MM.1S (cell line): ENCODE measurements at regions not wholly inside any gene's neighbourhood (a gene's known extent, or its start where the extent isn't known, plus 50 kb on each side); places are given as distances from the start of the nearest gene placed in this dataset.

Experiments
- DNase-seq: peaks from one replicate; pipeline ENCODE4 v3.0.0-alpha.2; 2015
- H2AFZ ChIP-seq: fragments of 300-600 bp; sonication (generic); 2 replicates; pipeline ENCODE4 v1.6.0; 2016; ENCODE audit warnings: antibody characterized with exemption, low read length
- H3F3A ChIP-seq: fragments of 300-600 bp; sonication (generic); 2 replicates; pipeline ENCODE4 v1.6.1; 2016; ENCODE audit warnings: mild to moderate bottlenecking, antibody characterized with exemption, low read length, moderate library complexity, mixed read lengths; ENCODE audit not compliant: insufficient read depth
- H3K27ac ChIP-seq: fragments of 300-600 bp; sonication (generic); 2 replicates; pipeline ENCODE4 v1.5.1; 2016; ENCODE audit warnings: mild to moderate bottlenecking, low read length
- H3K27me3 ChIP-seq: fragments of 300-600 bp; sonication (generic); replicated peaks from 2 replicates; pipeline ENCODE4 v1.6.0; 2016; ENCODE audit warnings: low read length; ENCODE audit not compliant: insufficient read depth
- H3K36me3 ChIP-seq: fragments of 300-600 bp; sonication (generic); replicated peaks from 2 replicates; pipeline ENCODE4 v1.6.1; 2016; ENCODE audit warnings: mild to moderate bottlenecking, low read length, mixed read lengths; ENCODE audit not compliant: insufficient read depth
- H3K4me1 ChIP-seq: fragments of 300-600 bp; sonication (generic); 2 replicates; pipeline ENCODE4 v1.6.1; 2016; ENCODE audit warnings: low read length, mixed read lengths
- H3K4me2 ChIP-seq: fragments of 300-600 bp; sonication (generic); 2 replicates; pipeline ENCODE4 v1.6.0; 2016; ENCODE audit warnings: low read depth, low read length
- H3K4me3 ChIP-seq: fragments of 300-600 bp; sonication (generic); 2 replicates; pipeline ENCODE4 v1.5.1; 2016; ENCODE audit warnings: low read length, mixed read lengths
- H3K79me2 ChIP-seq: fragments of 300-600 bp; sonication (generic); 2 replicates; pipeline ENCODE4 v1.6.1; 2016; ENCODE audit warnings: mixed run types, low read length, mixed read lengths
- H3K9ac ChIP-seq: fragments of 300-600 bp; sonication (generic); 2 replicates; pipeline ENCODE4 v1.6.1; 2016; ENCODE audit warnings: low read length, mixed read lengths
- H3K9me2 ChIP-seq: fragments of 300-600 bp; sonication (generic); replicated peaks from 2 replicates; pipeline ENCODE4 v1.6.1; 2016; ENCODE audit warnings: mild to moderate bottlenecking, low read length, mixed read lengths; ENCODE audit not compliant: insufficient read depth
- H3K9me3 ChIP-seq: fragments of 300-600 bp; sonication (generic); replicated peaks from 2 replicates; pipeline ENCODE4 v1.6.1; 2016; ENCODE audit warnings: mild to moderate bottlenecking, low read length, mixed read lengths; ENCODE audit not compliant: insufficient read depth
- H4K20me1 ChIP-seq: fragments of 300-600 bp; sonication (generic); 2 replicates; pipeline ENCODE4 v1.6.1; 2016; ENCODE audit warnings: mild to moderate bottlenecking, low read length, moderate library complexity, mixed read lengths; ENCODE audit not compliant: insufficient read depth
- EZH2 ChIP-seq: fragments of 300-600 bp; sonication (generic); optimal IDR thresholded peaks from 2 replicates; pipeline ENCODE3; 2017; ENCODE audit warnings: low read depth, mild to moderate bottlenecking, antibody characterized with exemption, low read length, mixed read lengths
- EZH2phosphoT487 ChIP-seq: fragments of 300-600 bp; sonication (generic); IDR thresholded peaks from 2 replicates; pipeline ENCODE4 v1.6.1; 2018; ENCODE audit warnings: antibody characterized with exemption, low read length
- TF ChIP-seq, protein P1 (sequence below): fragments of 300-600 bp; sonication (generic); IDR thresholded peaks from 2 replicates; pipeline ENCODE4 v1.5.1; 2016; ENCODE audit warnings: antibody characterized with exemption, low read length, mixed read lengths

DNA sequence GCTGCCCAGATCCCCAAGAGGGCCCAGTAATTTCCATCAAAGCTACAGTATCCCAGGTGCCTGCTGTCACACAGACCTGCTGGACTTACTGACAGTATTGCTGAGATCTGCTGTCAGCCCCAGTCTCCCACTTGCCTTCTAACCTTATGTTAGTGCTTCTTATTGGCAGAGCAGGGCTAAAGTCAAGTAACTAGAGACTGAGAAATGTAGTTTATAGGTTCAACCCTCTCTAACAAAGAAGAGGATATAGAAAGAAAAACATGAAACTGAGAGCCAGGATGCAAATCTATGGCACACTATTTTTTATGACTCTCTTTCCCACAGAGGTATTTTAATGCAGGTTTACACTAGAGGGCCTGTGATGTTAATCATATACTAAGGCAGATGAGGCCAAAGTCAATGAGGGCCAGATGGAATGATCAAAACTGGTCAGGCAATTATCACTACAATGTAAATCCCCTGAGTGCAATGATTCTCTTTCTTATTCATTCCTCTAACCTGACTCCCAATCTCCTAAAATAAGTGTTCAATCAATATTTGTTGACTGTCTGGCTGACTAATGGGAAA, 781.9 kb downstream of the VRK1 start:
- no peaks in the 10 kb centered on the region for H3F3A ChIP-seq
- H3K4me2 ChIP-seq, result no peak overlapping the region
- H3K36me3 ChIP-seq, result no peaks in the 10 kb centered on the region
- no peaks in the 10 kb centered on the region for H3K9me3 ChIP-seq
- no peaks in the 10 kb centered on the region for H3K9me2 ChIP-seq
- TF ChIP-seq EZH2 (no peak), EZH2phosphoT487 (no peak)
- TF ChIP-seq, protein P1, sequence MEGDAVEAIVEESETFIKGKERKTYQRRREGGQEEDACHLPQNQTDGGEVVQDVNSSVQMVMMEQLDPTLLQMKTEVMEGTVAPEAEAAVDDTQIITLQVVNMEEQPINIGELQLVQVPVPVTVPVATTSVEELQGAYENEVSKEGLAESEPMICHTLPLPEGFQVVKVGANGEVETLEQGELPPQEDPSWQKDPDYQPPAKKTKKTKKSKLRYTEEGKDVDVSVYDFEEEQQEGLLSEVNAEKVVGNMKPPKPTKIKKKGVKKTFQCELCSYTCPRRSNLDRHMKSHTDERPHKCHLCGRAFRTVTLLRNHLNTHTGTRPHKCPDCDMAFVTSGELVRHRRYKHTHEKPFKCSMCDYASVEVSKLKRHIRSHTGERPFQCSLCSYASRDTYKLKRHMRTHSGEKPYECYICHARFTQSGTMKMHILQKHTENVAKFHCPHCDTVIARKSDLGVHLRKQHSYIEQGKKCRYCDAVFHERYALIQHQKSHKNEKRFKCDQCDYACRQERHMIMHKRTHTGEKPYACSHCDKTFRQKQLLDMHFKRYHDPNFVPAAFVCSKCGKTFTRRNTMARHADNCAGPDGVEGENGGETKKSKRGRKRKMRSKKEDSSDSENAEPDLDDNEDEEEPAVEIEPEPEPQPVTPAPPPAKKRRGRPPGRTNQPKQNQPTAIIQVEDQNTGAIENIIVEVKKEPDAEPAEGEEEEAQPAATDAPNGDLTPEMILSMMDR, result no peak
- no peak overlapping the region for H3K4me3 ChIP-seq
- H3K27ac ChIP-seq, result no peak overlapping the region
- H3K4me1 ChIP-seq, result no peaks in the 10 kb centered on the region
- no peaks in the 10 kb centered on the region for H3K27me3 ChIP-seq
- no peak overlapping the region for H3K9ac ChIP-seq
- no peaks in the 10 kb centered on the region for H4K20me1 ChIP-seq
- DNase-seq, result no peak
- no peak overlapping the region for H2AFZ ChIP-seq
- H3K79me2 ChIP-seq, result no peaks in the 10 kb centered on the region

DNA sequence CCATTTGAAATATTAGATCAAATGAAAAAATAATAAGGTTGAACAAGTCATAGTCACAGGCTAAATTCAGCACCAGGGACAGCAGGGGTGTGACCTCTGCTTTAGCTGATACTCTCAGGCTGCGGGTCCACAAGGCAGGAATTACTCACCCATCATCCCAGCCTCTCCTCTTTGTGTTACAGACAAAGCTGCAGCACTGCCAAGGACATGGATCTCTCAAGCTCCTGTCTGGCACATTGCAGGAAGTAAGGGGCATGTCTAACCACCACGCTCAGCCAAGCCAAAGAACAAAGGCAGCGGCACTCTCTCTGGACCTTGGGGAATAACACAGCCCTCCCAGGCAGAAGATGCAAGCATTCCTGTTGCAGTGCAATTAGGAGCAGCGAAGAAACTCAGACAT, 783.8 kb downstream of the VRK1 start:
- no peaks in the 10 kb centered on the region for H3K9me2 ChIP-seq
- no peaks in the 10 kb centered on the region for H3K79me2 ChIP-seq
- no peak for TF ChIP-seq EZH2
- no peaks in the 10 kb centered on the region for H3K9me3 ChIP-seq
- H3K36me3 ChIP-seq, result no peaks in the 10 kb centered on the region
- no peak overlapping the region for H3K9ac ChIP-seq
- H3K4me1 ChIP-seq, result no peaks in the 10 kb centered on the region
- H2AFZ ChIP-seq, result no peak overlapping the region
- DNase-seq, result no peak
- no peaks in the 10 kb centered on the region for H3F3A ChIP-seq
- no peak overlapping the region for H3K4me2 ChIP-seq
- no peak overlapping the region for H3K27ac ChIP-seq
- no peak overlapping the region for H3K4me3 ChIP-seq
- H3K27me3 ChIP-seq, result no peaks in the 10 kb centered on the region
- H4K20me1 ChIP-seq, result no peaks in the 10 kb centered on the region

DNA sequence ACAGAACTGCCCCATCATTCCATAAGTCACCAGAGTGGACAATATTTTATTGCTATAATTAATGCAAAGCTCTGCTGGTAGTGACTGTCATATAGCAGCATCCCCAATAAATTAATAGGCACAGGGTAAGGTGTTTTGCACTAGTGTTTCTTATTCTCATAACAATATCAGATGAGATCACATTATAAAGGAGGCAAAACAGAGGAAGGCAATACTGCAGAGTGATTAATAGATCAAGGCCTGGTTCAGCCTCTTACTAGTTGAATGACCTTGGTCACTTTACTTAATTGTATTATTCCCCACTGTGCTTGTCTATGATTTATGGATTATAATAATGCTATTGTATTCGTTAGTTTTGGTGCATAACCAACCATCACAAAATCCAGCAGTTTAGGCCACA, 784.8 kb downstream of the VRK1 start:
- Histone ChIP-seq H3K9me2 (no peaks in the 10 kb centered on the region), H3K4me2 (no peak overlapping the region), H3K4me1 (no peaks in the 10 kb centered on the region), H3K36me3 (no peaks in the 10 kb centered on the region), H2AFZ (no peak overlapping the region), H3K79me2 (no peaks in the 10 kb centered on the region), H3K27me3 (no peaks in the 10 kb centered on the region), H3K9ac (no peak overlapping the region), H4K20me1 (no peaks in the 10 kb centered on the region), H3F3A (no peaks in the 10 kb centered on the region), H3K4me3 (no peak overlapping the region), H3K9me3 (no peaks in the 10 kb centered on the region), H3K27ac (no peak overlapping the region)
- TF ChIP-seq, protein P1, result no peak
- no peak for TF ChIP-seq EZH2phosphoT487
- no peak for TF ChIP-seq EZH2
- no peak for DNase-seq

DNA sequence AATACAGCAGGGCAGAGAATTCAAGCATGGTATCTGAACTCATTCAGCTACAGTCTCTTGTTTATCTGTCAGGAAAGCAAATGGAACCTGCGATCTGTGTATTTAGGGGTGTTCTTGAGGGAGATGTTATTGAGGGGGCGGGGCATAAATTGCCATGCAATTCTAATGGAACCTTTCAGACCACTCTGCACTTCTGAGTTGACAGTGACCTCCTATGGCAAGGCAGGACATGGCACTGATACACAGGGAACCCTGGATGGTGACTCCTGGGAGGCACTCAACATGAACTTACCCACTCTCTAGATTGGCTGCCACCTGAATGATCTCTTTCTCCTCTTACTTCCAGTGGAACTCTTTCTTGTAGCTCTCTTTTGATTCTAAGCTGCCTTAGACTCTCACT, 787.3 kb downstream of the VRK1 start:
- Histone ChIP-seq H3K27ac (no peak overlapping the region), H3K27me3 (no peaks in the 10 kb centered on the region), H3K4me2 (no peak overlapping the region), H3F3A (no peaks in the 10 kb centered on the region), H3K79me2 (no peaks in the 10 kb centered on the region), H2AFZ (no peak overlapping the region), H4K20me1 (no peaks in the 10 kb centered on the region), H3K36me3 (no peaks in the 10 kb centered on the region), H3K9ac (no peak overlapping the region), H3K4me1 (no peaks in the 10 kb centered on the region), H3K9me2 (no peaks in the 10 kb centered on the region), H3K4me3 (no peak overlapping the region), H3K9me3 (no peaks in the 10 kb centered on the region)
- no peak for TF ChIP-seq EZH2phosphoT487
- no peak for TF ChIP-seq EZH2
- TF ChIP-seq, protein P1, result no peak
- DNase-seq, result no peak
